Loucy (cell line): ENCODE measurements at regions not wholly inside any gene's neighbourhood (a gene's known extent, or its start where the extent isn't known, plus 50 kb on each side); places are given as distances from the start of the nearest gene placed in this dataset.

Experiments used
- EZH2phosphoT487 ChIP-seq: fragments of 200-600 bp; IDR thresholded peaks from 2 replicates; pipeline ENCODE4 v1.6.1; 2018; ENCODE audit warnings: antibody characterized with exemption, mild to moderate bottlenecking, moderate library complexity, borderline replicate concordance
- TF ChIP-seq, protein P1 (sequence below): fragments of 200-600 bp; sonication (generic); conservative IDR thresholded peaks from 2 replicates; pipeline ENCODE4 v1.5.1; 2014; ENCODE audit warnings: mild to moderate bottlenecking, antibody characterized with exemption, low read length

DNA sequence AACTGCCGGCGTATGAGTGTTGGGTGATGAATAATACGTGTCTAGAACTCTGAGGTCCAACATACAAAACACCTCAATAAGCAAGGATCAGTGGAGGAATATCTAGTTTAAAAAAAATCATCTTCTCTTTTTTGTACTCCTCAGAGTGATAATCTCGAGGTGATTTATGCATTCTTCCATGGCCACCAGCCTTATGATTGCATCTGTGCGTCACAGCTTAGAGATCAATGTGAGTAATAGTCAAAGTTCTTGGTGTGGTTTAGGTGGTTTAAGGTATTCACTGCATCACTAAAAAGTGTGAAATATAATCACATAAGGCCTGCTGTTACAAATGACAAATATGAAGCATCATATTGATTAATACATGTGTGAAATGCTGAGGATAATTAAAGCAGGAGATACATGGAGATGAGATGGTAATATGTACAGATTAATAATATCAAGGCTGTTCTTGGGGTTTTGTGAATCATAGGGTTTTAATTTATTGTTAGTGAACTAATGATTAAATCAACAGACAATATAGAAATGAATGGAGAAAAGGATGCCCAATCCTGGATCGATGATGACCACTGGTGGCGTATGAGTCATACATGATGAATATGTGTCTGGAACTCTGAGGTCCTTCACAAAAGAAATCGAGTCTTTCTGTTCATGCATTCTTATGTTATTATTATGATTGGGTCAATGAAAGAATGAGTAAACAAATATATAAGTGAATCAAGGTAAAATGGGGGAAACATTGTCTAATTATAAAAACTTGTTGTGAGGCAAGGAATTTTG lies 68.8 kb upstream of the RTL1 start:
- TF ChIP-seq, protein P1, sequence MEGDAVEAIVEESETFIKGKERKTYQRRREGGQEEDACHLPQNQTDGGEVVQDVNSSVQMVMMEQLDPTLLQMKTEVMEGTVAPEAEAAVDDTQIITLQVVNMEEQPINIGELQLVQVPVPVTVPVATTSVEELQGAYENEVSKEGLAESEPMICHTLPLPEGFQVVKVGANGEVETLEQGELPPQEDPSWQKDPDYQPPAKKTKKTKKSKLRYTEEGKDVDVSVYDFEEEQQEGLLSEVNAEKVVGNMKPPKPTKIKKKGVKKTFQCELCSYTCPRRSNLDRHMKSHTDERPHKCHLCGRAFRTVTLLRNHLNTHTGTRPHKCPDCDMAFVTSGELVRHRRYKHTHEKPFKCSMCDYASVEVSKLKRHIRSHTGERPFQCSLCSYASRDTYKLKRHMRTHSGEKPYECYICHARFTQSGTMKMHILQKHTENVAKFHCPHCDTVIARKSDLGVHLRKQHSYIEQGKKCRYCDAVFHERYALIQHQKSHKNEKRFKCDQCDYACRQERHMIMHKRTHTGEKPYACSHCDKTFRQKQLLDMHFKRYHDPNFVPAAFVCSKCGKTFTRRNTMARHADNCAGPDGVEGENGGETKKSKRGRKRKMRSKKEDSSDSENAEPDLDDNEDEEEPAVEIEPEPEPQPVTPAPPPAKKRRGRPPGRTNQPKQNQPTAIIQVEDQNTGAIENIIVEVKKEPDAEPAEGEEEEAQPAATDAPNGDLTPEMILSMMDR = no peak
- no peak for TF ChIP-seq EZH2phosphoT487
